HG02884 (cell line): ENCODE measurements at regions not wholly inside any gene's neighbourhood (a gene's known extent, or its start where the extent isn't known, plus 50 kb on each side); places are given as distances from the start of the nearest gene placed in this dataset.
"Not testable (repeated sequence)": the region's sequence is repeated elsewhere in the genome, so short reads cannot be mapped to it uniquely, and the experiment has no call there.

ENCODE experiments used
- ATAC-seq: cut with Tn5 transposase; IDR thresholded peaks from one replicate; pipeline ENCODE4 v1.9.1; 2021; ENCODE audit warnings: mild to moderate bottlenecking, moderate library complexity; ENCODE audit not compliant: unreplicated experiment

DNA sequence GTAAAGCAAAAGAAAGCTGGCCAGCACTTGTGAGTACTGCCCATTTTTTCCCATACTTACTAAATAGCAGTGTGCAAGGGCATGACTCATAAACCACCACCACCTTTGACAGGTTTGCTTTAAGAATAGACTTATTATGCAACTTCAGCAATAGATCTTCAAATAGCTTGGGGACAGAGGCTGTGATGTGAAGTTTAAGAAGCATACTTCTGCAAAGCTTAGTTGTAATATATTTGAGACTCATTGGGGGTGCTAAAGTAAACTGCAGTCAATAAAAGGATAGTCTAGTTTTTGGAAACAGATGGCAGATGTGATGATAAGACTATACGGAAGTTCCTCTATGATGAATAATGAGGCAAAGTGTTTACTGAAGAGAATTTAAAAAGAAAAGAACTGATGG, 210.0 kb downstream of the PLA2G4A start:
- ATAC-seq, result no peak

DNA sequence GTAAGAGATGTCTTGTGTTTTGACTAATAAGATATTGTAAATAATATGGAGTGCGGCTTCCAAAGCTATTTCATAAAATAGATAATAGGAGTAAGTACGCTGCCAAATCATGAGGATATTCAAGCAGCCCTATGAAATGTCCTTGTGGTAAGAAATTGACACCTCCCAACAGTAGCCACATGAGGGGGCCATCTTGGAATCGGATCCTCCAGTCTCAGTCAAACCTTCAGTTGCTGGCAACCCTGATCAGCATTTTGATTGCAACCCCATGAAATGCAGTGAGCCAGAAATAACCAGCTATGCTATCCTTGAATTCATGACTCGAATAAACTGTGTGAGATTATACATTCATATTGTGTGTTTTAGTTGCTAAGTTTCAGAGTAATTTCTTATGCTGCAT, 212.4 kb downstream of the PLA2G4A start:
- ATAC-seq, result no peak

DNA sequence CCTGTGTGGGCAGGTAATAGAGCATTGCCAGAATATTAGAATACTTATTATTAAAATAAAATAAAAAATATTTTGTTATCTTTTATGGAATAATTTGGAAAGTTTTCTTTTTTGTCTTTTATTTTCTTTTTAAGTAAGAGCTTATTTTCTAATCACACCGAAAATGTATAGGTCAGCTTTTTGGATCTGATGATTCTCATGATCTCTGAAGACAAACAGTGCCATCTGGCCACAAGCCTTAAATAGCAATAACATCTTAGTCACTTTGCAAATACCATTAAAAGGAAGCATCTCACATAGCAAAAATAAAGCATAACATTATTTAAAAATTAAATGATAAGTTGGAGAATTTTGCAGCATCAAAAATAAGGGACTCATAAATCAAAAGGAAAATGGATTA, 213.8 kb downstream of the PLA2G4A start:
- ATAC-seq, result no peak

DNA sequence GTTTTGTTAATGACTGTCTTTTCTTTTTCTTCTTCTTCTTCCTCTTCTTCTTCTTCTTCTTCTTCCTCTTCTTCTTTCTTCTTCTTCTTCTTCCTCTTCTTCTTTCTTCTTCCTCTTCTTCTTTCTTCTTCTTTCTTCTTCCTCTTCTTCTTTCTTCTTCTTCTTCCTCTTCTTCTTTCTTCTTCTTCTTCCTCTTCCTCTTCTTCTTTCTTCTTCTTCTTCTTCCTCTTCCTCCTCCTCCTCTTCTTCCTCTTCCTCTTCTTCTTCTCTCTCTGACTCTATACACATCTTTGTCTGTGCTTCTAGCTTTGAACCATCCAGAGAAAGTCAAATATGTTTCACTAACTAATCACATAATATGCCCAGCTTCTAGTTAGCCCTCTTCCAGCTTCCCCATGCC, 214.7 kb downstream of the PLA2G4A start:
- ATAC-seq, result not testable (repeated sequence)

DNA sequence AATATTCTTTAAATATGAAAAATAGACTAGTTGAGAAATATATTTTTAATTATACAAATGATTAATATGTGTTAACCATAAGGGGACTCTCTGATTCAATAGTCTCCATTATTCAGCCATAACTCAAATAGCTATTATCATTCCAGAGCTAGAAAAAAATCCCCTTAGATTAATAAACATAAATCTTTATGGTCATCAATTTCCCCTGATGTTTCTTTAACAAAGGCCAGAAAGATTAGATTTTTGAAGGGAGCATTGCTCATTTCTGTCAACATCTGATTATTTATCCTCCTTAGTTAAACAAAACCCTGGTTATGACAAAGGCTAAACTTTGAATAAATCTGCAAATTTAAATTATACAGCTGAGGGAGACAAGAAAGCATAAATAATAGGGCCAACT, 215.7 kb downstream of the PLA2G4A start:
- ATAC-seq, result no peak

DNA sequence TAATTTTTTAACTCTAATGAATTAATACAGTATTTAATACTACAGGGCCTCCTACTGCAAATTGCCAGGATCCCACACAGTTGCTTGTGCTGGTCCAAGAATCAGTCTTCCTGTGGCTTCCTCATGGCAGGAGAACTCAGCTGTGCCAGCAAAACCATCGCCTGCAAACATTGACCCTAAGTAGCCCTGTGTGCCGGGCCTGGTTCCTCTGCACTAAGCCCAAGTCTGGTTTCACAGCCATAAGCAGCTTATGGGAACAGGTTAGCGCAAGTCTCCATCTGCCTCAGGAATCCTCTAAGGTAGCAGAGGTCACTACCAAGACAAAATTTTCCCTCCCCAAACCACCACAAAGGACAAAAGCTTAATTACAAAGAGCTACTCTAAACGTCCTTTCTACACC, 216.6 kb downstream of the PLA2G4A start:
- no peak for ATAC-seq

DNA sequence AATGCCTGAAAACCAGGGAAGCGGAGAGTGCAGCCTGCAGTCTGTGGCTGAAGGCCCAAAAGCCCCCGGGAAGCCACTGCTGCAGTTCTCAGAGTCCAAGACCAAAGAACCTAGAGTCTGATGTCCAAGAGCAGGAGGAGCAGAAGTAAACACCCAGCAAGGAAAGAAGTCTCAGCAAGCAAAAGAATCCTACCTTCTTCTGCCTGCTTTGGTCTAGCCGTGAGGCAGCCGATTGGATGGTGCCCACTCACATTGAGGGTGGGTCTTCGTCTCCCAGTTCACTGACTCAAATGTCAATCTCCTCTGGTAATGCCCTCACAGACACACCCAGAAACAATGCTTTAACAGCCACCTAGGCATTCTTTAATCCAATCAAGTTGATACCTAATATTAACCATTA, 217.5 kb downstream of the PLA2G4A start:
- no peak for ATAC-seq

DNA sequence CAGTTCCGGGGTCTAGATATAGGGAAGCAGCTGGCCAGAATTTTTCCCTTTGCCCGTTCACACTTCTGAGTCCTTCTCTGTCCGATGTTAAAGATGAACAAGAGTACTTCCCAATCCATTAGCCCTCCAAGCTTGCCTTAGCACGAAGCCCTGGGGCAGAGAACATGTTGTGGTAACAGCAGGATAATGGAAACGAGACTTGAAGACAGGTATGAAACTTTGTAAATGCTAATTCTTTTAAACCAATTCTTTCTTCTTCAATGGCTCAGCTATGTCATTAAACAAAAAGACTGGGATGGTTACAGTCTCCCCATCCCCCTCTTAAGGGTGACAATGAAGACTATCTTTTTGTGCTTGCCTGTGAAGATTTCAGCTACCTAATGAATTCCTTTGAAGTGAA, 218.5 kb downstream of the PLA2G4A start:
- ATAC-seq, result no peak

DNA sequence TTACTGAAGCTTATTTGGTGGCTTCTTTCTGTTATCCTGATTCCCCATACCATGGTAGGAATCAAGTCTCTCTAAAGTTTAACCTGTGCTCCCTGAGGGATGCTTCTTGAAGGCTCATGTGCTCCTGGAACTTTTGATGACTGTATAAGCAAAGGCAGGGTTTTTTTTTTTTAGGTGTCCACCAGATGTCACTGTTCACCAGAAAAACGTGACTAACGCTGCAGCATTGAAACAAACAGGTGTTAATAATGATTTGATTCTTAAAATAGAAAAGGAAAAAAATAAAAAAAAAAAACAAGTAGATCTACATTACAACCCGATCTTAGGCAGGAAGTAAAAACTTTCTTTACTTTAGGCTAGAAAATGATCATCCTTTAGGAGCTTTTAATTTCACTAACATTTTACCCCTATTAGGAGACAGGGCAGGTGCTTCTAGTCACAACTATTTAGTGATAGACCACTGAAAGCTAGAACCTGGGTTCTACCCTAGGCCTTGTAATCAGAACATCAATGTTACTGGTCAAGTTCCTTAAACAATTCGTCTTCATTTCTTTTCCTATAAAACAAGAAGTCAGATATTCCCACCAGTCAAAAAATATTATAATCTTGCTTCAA, 223.0 kb downstream of the PLA2G4A start:
- ATAC-seq, result peak; percentile 74

DNA sequence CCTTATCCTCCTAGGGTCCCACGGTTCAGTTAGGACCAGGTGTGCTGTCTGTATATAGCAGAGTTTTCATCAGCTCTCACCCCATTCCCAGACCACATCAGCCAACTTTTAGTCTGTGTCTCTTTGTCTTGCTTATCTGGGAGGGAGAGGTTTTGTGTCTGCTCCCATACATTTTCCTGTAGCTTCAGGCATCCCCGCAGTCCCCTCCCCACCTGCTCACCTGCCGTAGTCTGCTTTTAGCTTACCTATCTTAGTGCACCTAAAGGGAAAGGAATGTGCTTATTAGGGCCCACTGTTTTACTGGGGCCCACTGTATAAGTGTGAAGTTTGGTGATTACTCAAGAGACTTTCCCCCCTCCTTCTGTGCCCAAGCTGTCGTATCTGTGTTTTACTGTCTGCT, 225.1 kb downstream of the PLA2G4A start:
- no peak for ATAC-seq

DNA sequence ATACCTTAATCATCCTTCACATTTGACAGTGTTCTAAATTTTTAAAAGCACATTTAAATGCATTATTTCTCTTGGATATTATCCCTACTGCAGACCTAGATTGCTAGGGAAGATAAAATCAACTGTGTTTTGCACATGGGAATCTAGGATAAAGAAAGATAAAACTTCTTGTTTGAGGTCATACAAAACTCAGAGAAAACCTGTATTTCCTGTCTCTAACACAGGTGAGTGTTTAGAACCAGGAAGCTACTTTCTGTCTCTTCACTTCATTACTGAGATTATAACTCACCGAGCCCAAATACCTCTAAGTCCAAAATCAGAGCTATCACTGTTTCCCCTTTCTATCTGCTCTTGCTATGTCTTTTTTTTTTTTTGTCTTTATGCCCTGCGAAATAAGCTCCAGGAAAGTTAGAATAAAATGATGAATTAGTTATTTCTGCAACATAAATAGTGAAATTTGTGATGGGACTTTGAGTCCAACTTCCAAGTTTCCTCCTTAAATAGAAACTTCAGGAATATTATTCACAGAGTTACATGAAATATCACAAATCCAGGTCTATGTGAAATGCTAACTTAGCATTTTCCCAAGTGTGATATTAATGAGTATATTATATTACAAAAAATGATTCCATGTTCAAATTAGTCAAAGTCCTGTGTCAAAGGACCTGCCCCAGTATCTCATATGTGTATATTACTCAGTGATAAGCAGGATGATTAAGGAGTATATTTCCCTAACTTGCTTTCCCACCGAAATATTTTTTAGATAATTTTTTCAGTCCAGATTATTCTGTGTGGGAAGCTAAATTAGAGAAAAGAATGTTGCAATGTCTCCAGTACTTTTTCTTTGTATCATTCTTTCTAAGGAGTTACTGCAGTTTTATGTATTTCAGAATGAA, 226.4 kb downstream of the PLA2G4A start:
- ATAC-seq, result no peak

DNA sequence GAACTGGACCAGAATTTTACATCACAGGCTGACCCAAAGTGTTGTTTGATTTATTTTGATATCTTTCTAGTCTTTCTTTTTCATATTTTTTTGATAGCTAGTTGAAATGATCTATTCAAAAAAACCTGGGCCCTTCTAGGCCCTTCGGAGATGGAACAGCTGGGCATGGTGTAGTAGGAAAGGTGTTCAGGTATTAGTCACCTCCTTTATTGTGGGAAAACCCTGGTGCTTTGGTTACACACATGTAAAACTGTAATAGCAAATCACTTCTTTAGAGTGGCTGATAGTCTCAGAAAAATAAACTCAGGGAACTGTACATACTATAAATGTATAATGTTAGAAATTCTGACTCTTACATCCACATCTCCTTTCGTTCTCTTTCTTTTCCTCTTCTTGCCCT, 234.5 kb downstream of the PLA2G4A start:
- ATAC-seq, result no peak

DNA sequence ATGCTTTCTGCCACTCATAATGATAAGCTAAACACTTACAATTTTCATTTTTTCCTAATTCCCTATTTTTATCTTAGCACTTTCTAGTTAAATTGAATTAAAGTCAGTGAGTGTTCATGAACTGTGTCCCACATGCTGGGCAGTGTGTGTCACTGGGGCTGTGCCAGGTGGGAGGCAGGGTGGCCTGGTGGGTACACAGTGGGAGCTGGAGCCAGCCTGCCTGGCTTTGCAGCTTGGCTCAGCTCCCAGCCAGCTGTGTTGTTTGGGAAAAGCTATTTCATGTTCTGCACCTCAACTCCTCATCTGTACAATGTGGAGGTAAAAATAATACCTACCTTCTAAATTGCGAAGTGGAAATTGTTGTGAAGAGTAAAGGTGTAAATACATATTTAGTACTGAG, 238.4 kb downstream of the PLA2G4A start:
- no peak for ATAC-seq

DNA sequence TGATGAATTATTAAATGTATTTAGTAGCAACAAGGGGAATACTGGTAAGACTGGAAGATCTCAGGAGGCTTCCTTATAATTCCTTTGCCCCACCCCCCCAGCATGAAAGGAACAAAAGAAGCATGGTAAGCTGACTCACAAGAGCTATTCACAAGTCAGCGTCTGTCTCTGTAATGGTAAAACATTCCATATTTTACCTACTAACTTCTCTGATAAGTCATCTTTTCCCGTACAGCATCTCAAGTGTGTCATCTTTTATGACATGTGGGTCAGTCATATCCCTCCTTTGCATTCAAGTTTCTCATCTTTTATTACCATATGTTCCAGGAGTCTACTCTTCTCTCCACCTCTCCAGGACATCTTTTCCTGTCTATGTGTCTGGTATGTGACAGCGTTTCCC, 241.3 kb downstream of the PLA2G4A start:
- no peak for ATAC-seq

DNA sequence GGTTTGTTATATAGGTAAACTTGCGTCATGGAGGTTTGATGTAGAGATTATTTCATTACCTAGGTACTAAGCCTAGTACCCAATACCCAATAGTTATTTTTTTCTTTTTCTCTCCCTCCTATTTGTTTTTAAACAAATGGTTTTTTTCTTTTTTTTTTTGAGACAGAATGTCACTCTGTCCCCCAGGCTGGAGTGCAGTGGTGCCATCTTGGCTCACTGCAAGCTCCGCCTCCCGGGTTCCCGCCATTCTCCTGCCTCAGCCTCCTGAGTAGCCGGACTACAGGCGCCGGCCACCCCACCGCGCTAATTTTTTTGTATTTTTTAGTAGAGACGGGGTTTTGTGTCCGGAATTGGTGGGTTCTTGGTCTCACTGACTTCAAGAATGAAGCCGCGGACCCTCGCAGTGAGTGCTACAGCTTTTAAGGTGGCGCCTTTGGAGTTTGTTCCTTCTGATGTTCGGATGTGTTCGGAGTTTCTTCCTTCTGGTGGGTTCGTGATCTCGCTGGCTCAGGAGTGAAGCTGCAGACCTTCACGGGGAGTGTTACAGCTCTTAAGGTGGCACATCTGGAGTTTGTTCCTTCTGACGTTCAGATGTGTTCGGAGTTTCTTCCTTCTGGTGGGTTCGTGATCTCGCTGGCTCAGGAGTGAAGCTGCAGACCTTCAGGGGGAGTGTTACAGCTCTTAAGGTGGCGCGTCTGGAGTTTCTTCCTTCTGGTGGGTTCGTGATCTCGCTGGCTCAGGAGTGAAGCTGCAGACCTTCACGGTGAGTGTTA, 243.7 kb downstream of the PLA2G4A start:
- ATAC-seq, result peak; percentile 74

DNA sequence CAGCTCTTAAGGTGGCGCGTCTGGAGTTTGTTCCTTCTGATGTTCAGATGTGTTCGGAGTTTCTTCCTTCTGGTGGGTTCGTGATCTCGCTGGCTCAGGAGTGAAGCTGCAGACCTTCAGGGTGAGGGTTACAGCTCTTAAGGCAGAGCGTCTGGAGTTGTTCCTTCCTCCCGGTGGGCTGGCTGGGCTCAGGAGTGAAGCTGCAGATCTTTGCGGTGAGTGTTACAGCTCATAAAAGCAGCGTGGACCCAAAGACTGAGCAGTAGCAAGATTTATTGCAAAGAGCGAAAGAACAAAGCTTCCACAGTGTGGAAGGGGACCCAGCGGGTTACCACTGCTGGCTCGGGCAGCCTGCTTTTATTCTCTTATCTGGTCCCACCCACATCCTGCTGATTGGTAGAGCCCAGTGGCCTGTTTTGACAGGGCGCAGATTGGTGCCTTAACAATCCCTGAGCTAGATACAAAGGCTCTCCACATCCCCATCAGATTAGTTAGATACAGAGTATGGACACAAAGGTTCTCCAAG, 244.3 kb downstream of the PLA2G4A start:
- ATAC-seq, result peak; percentile 30

DNA sequence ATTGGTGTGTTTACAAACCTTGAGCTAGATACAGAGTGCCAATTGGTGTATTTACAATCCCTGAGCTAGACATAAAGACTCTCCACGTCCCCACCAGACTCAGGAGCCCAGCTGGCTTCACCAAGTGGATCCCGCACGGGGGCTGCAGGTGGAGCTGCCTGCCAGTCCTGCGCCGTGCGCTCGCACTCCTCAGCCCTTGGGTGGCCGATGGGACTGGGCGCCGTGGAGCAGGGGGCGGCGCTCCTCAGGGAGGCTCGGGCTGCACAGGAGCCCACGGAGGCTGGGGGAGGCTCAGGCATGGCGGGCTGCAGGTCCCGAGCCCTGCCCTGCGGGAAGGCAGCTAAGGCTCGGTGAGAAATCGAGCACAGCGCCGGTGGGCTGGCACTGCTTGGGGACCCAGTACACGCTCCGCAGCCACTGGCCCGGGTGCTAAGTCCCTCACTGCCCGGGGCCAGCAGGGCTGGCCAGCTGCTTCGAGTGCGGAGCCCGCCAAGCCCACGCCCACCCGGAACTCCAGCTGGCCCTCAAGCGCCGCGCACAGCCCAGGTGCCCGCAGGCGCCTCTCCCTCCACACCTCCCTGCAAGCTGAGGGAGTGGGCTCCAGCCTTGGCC, 245.0 kb downstream of the PLA2G4A start:
- ATAC-seq, result not testable (repeated sequence)

DNA sequence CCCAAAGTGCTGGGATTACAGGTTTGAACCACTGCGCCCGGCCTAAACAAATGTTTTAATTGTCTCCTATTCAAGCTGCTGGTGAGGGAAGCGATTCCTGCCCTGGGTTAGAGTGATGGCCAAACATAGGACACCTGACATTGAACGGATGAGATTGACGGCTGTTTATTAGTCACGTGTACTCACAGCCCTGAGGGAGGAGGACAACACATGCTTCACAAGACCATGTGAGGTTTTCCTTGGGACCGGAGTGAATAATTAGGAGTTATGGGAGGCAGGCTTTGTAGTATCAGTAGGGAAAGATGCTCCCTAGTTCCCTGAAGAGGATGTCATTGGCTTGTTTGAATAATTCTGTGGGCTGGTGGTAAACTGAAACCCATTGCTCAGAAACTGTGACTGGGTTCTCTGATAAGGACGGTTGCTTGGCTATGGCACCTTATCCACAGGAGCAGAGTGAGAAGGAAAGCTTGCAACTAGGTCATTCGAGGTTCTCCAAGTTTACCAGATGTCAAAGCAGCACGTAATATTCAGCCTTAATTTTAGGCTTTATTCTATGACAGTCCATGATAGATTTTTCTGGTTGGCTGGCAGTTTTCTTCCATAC, 245.8 kb downstream of the PLA2G4A start:
- ATAC-seq, result no peak

DNA sequence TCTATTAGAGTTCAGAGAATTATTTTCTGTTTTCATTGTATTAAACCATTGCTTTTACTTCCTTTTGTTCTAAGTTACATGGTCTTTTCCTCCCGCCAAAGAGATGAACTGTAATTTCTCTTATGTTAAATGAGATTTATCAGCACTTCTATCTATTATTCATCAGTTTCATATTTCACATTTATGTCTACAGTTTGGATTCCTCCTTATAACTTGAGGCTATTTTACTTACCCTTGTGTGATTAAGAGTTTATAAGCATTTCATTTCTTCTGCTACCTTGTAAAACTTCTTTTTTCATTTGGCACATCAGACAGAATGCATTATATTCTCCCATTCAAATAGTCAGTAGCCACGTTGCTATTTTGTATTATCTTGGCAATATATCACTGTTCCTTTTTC, 248.2 kb downstream of the PLA2G4A start:
- no peak for ATAC-seq

DNA sequence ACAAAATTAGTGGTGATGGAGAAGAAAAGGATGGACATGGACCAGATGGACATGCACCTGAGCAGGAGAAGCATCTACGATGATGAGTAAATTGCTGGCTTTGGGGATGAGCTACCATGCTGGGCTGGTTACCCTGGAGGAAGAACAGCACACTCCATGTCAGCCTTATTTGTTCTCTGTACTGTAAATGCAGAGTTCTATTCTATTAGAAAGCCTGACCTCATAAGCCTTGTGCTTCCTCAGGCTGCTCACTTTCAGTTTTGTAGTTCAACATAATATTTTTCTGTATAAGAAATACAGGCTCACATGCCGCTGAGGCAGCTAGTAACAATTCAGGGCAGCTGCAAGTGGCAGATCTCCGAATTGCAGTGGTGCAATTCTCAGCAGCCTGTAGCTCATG, 249.6 kb downstream of the PLA2G4A start:
- ATAC-seq, result no peak

DNA sequence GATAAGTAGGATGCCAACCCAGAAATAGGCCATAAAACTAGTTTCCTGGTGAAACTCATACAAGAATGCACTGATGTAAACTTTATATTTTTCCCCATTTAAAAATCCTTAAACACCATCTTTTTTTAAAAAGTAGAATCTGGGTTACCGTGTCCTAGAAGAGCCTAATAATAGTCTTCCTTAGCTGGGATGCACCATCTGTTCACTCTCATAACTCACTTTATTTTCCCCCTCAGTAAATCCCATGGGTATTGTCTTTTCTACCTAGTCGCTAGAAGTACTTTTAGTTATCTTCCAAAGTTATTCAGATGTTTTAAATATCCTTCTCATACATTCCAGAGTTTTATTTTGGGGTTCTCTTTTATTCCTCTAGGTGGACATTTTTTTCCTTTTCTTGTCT, 250.2 kb downstream of the PLA2G4A start:
- no peak for ATAC-seq
